ENCODE measurements at regions not wholly inside any gene's neighbourhood (a gene's known extent, or its start where the extent isn't known, plus 50 kb on each side); places are given as distances from the start of the nearest gene placed in this dataset.

DNA sequence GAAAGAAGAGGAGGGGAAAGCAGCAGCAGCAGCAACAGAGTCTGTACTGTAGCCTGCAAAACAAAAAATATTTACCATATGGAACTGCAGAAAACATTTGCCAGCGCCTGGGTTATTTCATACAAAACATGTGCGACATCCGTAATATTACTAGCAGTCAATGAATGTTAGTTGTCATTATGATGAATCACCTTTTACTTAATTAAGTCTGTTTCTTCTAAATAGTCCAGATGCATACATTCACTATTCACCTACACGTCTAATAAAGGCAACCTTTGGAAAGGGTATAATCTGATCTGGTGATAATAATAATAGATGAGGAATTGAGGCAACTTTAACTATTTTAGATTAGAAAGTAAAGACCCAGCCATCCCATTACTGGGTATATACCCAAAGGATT, 426.3 kb upstream of the ST6GAL2 start (continued):
- TF ChIP-seq USF2 (IDR thresholded peaks at IDR 0.05; ENCODE audit: borderline replicate concordance, low read depth, low read length) (no peak), GABPA (IDR thresholded peaks at IDR 0.05; ENCODE audit: low read depth) (no peak)
- TF ChIP-seq, protein P1, sequence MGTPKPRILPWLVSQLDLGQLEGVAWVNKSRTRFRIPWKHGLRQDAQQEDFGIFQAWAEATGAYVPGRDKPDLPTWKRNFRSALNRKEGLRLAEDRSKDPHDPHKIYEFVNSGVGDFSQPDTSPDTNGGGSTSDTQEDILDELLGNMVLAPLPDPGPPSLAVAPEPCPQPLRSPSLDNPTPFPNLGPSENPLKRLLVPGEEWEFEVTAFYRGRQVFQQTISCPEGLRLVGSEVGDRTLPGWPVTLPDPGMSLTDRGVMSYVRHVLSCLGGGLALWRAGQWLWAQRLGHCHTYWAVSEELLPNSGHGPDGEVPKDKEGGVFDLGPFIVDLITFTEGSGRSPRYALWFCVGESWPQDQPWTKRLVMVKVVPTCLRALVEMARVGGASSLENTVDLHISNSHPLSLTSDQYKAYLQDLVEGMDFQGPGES (IDR thresholded peaks at IDR 0.05; ENCODE audit: low read depth, low read length), result no peak

DNA sequence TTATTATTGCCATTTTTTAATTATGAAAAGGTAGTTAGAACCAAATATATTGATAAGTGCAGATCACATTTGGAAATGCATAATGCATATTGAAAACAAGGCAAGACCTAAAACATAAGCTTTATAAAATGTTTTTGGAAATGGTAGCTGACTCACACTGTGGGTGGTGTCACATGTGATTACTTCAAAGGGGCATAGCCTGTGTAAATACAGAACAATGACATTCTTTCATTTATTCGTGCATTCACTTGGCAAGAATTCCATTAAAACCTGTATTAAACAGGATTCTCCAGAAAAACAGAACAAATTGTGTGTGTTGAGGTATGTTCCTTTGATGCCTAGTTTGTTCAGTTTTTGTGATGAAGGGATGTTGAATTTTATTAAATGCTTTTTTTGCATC, 427.3 kb upstream of the ST6GAL2 start:
- no peaks in the 10 kb centered on the region for H3K36me3 ChIP-seq (replicated peaks in 1 of 2; ENCODE audit: control insufficient read depth in 1 of 2, insufficient read depth in 2 of 2, low read length in 1 of 2)
- TF ChIP-seq TCF12 (IDR thresholded peaks at IDR 0.05), result no peak
- TF ChIP-seq MXI1 (IDR thresholded peaks at IDR 0.05; ENCODE audit: low read depth, low read length), result no peak
- TF ChIP-seq GATA2 (CRISPR knock-in tag; IDR thresholded peaks at IDR 0.05), result no peak
- no peak for TF ChIP-seq CHD2 (IDR thresholded peaks at IDR 0.05; ENCODE audit: low read length, partially characterized antibody)
- TF ChIP-seq, protein P1 (IDR thresholded peaks at IDR 0.05; ENCODE audit: low read depth, low read length), result no peak
- TF ChIP-seq NRF1 (IDR thresholded peaks at IDR 0.05; ENCODE audit: low read depth, low read length), result no peak
- TF ChIP-seq RAD21 (IDR thresholded peaks at IDR 0.05; ENCODE audit: low read length), result no peak
- TF ChIP-seq, protein P2, sequence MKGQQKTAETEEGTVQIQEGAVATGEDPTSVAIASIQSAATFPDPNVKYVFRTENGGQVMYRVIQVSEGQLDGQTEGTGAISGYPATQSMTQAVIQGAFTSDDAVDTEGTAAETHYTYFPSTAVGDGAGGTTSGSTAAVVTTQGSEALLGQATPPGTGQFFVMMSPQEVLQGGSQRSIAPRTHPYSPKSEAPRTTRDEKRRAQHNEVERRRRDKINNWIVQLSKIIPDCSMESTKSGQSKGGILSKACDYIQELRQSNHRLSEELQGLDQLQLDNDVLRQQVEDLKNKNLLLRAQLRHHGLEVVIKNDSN (IDR thresholded peaks at IDR 0.05; ENCODE audit: borderline replicate concordance, low read depth), result no peak
- TF ChIP-seq, protein P3, sequence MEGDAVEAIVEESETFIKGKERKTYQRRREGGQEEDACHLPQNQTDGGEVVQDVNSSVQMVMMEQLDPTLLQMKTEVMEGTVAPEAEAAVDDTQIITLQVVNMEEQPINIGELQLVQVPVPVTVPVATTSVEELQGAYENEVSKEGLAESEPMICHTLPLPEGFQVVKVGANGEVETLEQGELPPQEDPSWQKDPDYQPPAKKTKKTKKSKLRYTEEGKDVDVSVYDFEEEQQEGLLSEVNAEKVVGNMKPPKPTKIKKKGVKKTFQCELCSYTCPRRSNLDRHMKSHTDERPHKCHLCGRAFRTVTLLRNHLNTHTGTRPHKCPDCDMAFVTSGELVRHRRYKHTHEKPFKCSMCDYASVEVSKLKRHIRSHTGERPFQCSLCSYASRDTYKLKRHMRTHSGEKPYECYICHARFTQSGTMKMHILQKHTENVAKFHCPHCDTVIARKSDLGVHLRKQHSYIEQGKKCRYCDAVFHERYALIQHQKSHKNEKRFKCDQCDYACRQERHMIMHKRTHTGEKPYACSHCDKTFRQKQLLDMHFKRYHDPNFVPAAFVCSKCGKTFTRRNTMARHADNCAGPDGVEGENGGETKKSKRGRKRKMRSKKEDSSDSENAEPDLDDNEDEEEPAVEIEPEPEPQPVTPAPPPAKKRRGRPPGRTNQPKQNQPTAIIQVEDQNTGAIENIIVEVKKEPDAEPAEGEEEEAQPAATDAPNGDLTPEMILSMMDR (IDR thresholded peaks at IDR 0.05), result no peak
- TF ChIP-seq TEAD4 (IDR thresholded peaks at IDR 0.05; ENCODE audit: borderline replicate concordance, insufficient read depth), result no peak
- TF ChIP-seq MAX (IDR thresholded peaks at IDR 0.05; ENCODE audit: low read depth), result no peak
- TF ChIP-seq RXRA (IDR thresholded peaks at IDR 0.05; ENCODE audit: borderline replicate concordance, low read depth), result no peak
- TF ChIP-seq GABPA (IDR thresholded peaks at IDR 0.05; ENCODE audit: low read depth), result no peak
- no peak for TF ChIP-seq ZBTB33 (IDR thresholded peaks at IDR 0.05; ENCODE audit: borderline replicate concordance, low read depth)
- TF ChIP-seq USF2 (IDR thresholded peaks at IDR 0.05; ENCODE audit: borderline replicate concordance, low read depth, low read length), result no peak
- no peak for TF ChIP-seq EP300 (IDR thresholded peaks at IDR 0.05; ENCODE audit: borderline replicate concordance in 1 of 2, low read depth in 1 of 2, low read length in 1 of 2)
- no peak overlapping the region for H3K27ac ChIP-seq (ENCODE audit: low read depth in 2 of 2, low read length in 1 of 2)
- H3K9me2 ChIP-seq, result no peaks in the 10 kb centered on the region
- H3F3A ChIP-seq (replicated peaks; ENCODE audit: insufficient read depth), result no peaks in the 10 kb centered on the region
- H3K27me3 ChIP-seq (ENCODE audit: insufficient read depth), result no peaks in the 10 kb centered on the region
- POLR2A ChIA-PET, result no interaction called here
- no peak overlapping the region for H2AFZ ChIP-seq (ENCODE audit: low read depth)
- H3K4me3 ChIP-seq (ENCODE audit: low read depth in 2 of 2, low read length in 1 of 2), result no peak overlapping the region
- H3K9ac ChIP-seq, result no peak overlapping the region
- no peaks in the 10 kb centered on the region for H3K9me3 ChIP-seq
- H3K4me1 ChIP-seq (ENCODE audit: control insufficient read depth in 1 of 2, insufficient read depth in 2 of 2, low read depth in 1 of 2, low read length in 1 of 2), result peaks cover 0 to 4% of the 10 kb centered on the region in 2 experiments; a peak in 1 of 4 replicates
- no peak overlapping the region for H3K4me2 ChIP-seq
- H4K20me1 ChIP-seq (ENCODE audit: insufficient read depth), result no peaks in the 10 kb centered on the region
- WGBS (ENCODE audit: low lambda C conversion rate), result 19% methylated on average over 1 of the region's 1 CpG
- H3K79me2 ChIP-seq (ENCODE audit: insufficient read depth), result no peaks in the 10 kb centered on the region
- DNase-seq, result no peak
- CTCF ChIA-PET, result no interaction called here

All from SK-N-SH (cell line).